GM18873 (cell line): ENCODE measurements at regions not wholly inside any gene's neighbourhood (a gene's known extent, or its start where the extent isn't known, plus 50 kb on each side); places are given as distances from the start of the nearest gene placed in this dataset.

ENCODE experiments used
- ATAC-seq: cut with Tn5 transposase; IDR thresholded peaks from one replicate; pipeline ENCODE4 v1.9.1; 2021; ENCODE audit warnings: mild to moderate bottlenecking, moderate library complexity, moderate number of reproducible peaks; ENCODE audit not compliant: unreplicated experiment, low FRiP score

DNA sequence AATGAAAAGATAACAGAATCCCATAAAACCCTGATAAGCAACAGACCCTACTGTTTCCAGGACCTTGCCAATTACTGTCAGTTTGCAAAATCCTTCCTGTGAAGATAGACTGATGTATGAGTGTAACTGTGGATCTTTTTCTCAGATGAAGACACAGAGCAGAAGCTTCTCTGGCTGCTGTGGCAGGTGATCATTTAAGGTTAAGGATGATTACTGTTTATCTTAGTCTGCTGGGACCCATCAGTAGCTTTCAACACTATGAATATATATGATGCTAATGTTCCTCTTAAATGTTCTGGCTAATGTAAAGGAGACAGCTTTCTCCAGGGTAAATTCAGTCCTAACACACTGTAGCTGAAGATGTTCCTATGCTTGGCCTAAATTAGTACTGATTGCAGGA is 56.0 kb upstream of the CTTNBP2 start:
- no peak for ATAC-seq

DNA sequence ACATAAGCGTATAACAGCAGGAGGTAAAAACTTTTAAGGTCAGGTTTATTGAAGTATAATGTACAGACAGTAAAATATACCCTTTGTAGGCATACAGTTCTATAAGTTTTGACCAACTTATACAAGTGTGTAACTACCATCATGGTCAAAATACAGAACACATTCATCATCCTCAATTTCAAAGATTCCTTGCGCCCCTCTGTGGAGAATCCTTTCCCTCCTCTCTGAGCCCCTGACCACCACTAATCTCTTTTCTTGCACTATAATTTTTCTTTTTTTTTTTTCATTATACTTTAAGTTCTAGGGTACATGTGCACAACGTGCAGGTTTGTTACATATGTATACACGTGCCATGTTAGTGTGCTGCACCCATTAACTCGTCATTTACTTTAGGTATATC is 58.1 kb upstream of the CTTNBP2 start:
- no peak for ATAC-seq

DNA sequence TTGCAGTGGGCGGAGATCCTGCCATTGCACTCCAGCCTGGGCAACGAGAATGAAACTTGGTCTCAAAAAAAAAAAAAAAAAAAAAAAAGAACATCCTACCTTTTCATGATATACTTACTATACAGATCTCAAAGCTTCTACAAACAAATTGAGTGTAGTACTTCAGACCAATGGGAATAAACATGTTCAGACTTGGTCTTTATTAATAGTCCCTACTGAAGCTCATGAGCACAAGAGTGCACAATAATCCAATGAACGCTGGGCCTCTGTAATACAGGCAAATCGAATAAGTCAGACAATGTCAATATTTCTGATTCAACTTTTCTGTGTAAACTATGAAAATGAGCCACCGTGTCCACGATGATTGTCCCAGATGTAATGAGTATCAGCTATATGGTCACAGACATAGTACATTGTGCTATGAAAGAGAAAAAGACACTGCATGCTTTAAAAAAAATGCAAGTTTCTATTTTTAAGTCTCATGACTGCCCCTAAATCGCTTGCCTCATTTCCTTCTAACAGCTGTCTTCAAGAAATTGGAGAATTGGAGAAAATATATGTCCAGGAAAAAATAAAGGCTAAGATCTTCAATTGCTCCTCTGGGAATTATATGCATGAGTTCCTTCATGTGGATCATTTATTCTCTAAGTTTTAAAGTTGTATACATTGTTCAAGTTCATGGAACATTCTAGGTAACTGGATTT is 64.0 kb upstream of the CTTNBP2 start:
- ATAC-seq: no peak

DNA sequence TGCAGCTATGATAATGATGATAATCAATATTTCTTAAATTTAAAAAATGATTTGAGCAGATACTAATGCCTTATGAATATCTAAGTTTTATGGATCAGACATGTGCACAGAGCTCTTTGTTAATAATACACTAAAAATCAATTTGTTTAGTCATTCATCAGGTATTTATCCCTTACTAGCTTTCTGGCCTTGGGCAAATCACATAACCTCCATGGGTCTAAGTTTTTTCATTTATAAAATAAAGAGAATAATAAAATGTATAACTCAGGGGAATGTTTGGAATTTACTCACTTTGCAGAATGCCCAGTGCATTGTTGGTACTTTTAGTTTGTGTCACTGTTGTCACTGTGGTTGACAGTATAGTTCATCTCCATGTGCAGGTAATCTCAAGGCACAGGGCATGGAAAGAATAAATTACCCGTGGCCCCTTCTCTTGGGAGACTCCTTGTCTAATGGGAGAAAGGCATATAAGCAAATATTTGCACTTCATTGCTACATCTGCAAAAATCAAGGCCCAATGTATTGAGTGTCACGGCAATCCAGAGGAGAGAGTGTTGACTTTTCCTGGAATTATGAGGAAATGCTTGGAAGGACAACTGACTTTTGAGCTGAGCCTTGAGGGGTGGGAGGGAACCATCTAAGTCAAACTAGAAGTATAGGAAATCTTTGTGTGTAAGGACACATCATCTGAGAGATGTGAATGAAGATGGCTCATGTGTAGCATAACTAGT is 64.7 kb upstream of the CTTNBP2 start:
- no peak for ATAC-seq

DNA sequence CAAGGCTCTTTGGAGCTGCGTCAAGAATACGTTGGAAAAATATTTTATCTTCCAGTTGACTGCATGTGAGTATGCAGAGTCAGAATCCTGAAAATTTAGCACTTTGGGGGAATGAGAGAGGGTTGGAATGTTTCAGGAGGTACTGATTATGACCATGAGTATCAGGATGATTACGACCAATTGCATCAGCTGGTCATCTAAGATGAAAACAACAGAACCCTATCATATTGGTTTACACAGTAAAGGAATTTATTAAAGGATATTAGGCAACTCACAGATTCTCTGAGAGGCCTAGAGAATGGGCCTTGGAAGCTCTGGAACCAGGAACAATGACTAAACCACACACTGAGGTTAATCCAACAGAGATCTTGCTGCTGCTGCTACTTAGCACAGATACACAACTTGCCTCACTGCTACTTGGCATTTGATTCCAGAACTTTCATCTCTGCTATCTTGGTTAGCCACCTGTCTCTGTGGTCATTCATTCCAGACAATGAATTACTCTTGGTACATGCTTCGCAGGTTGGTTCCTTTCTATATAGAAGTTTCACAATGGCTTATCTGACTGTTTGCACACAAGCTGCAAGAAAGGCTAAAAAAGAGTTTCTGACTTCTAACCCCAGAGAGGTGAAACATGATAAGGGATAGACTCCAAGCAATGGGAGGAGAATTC is 68.0 kb upstream of the CTTNBP2 start:
- ATAC-seq: no peak

DNA sequence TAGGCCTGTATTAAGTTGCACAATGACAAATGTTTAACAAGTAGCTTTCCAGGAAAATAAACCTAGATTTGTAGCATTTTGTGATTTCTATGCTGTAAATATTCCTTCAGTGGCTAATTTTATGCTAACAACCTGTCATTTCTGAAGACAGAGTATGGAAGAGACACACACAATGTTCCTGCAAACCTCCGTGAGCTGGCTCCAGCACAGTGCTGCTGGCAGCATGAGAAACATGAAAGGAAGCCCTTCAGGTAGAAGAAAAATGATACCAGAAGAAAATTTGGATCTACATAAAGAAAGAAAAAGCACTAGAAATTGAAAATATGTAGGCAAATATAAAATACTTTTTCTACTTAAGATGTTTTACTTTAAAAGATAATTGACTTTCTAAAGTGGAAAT is 69.5 kb upstream of the CTTNBP2 start:
- no peak for ATAC-seq

DNA sequence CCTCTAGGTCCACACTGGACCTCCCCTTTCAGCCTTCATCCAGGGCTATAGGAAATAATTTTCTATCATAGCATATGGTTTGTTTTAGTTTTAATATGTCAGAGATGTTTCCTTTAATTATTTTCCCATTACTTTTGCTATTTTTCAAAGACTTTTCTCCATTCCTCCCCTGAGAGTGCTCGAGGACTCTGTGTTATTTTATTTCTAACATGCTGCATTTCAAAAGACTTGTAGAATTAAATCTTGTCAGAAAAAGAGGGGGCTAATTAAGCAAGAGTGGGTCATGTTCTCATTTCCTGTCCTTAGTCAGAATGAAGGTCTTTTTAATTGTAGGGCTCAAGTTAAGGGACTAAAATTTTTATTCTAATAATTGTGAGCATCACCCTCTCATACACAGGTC is 71.6 kb upstream of the CTTNBP2 start:
- ATAC-seq: no peak

DNA sequence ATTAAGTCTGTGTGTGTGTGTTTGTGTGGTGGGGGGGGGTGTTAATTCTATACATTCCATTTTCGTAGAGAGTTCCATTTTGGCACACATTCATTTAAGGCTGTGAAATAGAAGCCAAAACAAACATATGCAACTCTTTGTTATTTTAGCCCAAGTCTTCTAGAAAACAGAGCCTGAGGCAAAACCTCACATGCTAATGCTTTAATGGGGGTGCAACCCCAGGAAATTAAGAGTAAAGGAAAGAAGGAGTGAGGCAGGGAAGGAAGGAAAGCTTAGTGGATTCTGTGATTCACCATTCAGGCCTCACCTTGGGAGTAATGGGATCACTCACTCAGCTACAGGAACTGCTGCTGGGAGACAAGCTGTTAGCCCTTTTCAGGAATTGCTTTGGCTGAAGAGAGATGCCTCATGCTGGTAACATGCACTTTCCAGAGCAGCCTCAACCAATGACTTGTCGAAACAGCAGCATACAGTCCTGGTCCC is 73.0 kb upstream of the CTTNBP2 start:
- no peak for ATAC-seq

DNA sequence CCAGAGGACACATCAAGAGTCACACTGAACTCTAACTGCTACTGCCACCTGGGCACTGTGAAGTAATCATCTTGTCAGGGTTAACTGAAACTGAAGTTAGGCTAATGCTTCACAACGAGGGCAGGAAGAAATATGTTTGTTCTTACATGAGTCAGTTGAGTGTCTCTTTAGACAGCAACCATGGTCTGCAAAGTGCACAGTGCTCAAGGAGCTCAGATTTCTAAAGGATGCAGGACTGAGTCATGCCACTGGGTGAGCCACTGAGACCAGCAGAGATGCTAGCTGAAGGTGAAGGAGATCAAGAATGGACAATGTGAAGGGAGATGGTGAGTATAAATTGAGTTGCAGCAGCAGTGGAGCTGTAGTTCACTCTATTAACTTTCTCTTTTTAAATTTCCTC is 76.0 kb upstream of the CTTNBP2 start:
- no peak for ATAC-seq

DNA sequence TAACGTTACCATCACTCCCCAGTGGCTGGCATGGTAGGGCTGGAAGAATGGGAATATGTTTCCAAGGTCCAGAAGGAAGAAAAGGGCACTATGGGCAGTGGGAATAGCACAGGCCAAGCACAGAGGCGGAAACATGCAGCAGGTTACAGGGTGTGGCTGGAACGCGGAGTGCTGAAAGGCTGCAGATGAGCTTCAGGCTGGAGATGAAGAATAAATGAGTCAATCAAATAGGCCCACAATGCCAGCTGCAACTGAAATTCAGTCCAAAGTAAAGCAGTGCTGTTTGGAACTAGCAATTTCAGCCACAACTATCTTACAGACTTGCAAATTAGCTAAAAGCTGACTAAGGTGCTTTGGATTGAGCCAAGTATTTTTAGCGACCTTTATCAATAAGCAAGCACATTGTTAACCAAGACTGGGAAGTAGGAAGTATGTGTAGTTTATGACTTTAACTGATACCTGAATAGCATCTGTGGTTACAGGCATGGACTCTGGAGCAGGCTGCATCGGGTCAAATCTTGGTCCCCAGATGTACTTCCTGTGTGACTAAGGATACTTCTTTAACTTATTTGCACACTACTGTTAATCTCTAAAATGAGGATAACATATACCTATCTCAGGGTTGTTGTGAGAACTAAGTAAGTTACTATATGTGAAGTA is 77.5 kb upstream of the CTTNBP2 start:
- no peak for ATAC-seq

DNA sequence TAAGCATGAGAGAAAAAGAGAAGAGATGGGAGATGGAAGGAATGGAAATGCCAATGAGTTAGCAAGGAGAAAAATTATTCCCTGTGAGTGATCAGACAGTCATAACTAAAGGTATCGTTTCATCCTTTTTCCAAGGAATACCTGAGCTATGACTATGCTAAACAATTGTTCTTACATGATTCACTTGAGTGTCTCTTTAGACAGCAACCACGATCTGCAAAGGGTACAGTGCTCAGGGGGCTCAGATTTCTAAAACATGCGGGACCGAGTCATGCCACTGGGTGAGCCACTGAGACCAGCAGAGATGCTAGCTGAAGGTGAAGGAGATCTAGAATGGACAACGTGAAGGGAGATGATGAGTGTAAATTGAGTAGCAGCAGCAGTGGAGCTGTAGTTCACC is 78.0 kb upstream of the CTTNBP2 start:
- ATAC-seq: no peak

DNA sequence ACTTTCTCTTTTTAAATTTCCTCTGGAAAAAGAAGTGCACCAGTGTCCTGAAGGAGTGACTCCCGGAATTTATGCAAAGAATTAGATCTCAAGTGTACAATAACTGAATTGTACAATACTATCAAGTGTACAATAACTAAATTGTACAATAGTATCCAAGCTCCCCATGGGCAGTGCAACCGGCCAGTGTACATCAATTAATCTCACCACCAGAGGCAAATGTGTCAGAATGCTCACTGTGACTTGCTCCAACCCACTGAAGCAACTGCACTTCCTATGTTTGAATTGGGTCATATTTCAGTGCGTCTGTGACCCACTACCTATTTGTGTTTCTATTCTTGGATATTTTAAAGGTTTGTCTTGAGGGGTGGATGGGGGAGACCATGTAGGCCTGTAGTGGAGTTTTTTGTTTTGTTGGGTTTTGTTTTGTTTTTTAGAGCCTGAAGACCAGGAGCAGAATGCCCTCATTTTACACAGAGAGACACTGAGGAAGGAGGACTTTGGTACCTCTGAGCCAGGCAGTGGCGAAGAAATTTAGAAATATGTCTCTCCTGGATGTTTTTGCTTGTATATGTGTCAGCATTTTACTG is 78.5 kb upstream of the CTTNBP2 start:
- ATAC-seq: no peak

DNA sequence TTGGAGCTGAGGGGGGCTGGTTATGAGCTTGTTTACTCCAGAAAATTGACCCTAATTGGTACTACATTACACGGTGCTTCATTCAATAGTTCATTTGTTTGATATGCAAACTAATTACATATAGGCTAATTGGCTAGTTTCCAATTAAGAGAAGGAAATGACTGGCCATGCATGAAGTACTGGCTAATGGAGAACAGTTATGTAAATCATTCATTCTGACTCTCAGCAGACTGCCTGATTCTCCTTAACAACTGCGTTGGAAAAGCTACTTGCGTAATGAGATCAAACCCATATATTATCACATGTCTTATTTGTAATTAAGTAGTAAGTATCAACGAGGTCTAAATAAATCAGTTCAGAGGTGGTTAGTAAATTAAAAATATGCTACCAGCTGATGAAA is 81.8 kb upstream of the CTTNBP2 start:
- ATAC-seq: no peak

DNA sequence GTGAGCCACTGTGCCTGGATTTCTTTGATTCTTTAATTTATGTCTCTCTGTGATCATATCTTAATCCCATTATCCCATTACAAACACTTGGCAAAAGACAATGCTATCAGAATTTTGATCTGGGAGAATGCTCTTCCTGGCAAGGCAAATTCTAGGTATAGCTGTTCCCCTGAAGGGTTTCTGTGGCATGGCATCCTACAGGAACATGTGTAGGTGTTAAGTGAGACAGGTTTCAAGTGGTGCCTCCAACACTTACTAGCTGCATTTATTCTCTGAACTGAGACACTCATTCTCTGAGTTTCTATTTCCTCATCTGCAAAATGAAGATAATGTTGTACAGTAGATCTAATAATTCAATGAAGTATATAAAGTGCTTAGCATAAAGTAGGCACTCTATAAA is 87.1 kb upstream of the CTTNBP2 start:
- ATAC-seq: no peak

DNA sequence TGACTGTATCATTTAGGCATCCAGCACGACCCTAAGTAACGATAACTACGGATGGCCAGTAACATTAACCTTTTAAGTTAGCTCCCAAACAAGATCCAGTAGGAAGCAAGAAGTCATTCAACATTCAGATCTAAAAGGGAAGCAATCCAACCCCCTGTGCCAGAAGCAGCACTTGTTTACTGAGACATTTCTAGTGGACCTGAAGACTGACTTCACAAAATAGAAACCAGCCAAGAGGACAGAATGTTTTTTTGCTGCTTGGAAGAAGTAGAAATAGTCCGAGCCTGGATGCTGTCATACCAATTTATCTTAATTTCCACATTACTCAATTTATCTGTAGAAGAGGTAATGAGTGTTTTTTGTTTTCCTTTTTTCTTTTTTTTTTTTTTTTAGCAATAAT is 88.0 kb upstream of the CTTNBP2 start:
- no peak for ATAC-seq

DNA sequence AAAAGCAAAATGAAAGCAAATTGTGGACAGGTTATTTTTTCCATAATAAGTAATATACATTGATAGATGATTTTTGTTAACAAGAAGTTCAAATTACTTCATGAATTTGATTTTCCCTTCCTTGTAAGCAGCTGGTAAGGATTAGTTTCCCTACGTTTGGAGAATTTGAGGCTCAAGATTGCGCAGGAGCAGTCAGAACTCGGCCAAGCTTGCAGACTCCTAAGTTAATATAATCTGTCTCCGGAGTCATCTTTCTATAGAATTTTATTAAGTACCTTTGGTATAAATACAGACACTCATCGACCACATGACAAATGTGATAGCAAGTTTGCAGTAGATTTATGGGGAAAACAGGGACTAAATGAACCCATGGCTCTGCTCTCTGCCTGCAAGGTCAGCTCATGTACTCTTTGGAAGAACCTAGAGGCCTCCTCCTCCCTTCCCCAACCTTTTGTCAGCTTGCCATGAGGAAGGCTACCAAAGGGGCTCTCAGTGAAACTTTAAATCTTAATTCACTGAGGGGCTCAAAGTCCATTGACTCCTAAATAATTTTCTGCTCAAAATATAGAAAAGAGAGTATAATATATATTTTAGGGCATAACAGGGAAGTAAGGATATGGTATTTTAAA is 89.2 kb upstream of the CTTNBP2 start:
- ATAC-seq: no peak

DNA sequence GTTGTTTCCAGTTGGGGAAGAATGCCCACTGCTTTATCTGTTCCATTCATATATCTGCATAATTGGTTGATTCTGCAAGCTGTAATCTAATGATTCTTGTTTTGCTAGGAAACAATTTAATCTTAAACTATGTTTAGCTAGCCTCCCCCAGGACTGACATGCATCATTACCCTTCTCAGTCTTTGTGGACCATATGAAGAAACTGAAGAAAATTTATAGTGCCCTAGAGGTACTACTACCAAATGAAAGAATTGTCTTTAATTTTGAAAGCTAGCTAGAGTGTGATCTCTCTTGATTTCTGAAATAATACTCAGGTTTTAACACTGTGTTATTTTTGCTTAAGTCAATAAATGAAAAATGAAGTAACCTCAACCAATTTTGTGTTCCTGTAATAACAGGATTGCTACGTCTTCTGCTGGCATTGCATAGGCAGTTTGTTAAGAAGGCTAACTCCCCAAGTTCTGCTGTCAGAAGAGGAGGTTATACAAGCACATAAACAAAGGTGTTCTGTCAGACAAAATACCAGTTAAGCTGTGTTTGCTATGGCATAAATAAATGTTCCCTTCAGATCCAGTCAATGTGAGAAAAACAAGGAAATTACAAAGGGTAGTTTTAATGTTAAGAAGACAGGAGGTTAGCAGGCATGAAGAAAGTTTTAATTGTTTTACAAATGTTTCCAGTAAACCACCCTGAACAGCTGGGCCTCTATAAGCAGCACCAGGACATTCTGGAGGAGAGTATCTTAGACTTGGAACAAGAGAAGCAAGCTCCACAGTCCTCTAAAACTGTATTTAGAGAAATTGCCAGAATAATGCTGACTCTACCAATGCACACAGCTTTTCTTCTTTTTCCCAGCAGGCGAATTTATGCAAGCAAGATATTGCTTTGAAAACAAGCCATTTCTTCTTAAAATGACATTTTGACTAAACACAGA is 90.3 kb upstream of the CTTNBP2 start:
- no peak for ATAC-seq

DNA sequence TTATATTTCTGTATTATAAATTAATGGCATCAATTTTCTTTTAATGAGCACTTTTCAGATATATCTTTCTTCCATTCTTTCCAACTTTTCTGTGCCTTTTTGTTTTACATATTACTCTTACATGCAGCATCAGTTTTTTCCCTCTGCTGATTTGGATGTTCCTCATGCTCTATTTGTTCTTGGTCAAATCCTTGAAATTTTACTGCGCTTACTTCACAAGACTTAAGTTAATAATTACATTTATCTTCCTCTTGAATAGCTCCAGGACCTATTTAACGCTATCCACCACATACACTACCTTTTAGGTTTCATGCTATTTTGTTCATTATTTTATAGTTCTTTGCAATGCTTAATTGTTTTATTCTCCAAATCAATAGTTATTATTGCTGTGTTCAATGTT is 97.6 kb upstream of the CTTNBP2 start:
- ATAC-seq: no peak

DNA sequence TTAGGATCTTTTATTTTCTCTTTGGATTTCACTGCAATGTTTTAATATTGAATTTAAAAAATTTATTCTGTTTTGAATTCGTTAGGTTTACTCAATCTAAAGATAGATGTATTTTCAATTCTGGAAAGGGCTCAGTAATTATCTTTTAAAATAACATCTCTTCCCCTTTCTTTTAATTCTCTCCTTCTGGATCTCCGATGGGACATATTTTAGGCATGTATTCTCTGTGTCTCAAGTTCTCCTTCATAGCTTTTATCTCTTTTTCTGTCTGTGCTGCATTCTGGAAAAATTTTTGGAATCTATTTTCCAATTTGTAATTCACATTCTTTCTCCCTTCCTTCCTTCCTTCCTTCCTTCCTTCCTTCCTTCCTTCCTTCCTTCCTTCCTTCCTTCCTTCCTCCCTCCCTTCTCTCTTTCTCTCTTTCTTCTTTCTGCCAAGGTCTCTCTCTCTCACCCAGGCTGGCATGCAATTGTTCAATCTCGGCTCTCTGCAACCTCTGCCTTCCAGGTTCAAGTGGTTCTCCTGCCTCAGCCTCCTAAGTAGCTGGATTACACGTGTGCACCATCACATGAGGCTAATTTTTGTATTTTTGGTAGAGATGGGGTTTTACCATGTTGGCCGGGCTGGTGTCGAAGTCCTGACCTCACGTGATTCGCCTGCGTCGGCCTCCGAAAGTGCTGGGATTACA is 98.5 kb upstream of the CTTNBP2 start:
- no peak for ATAC-seq
